Hepatocyte (in vitro differentiated cells): ENCODE measurements at regions not wholly inside any gene's neighbourhood (a gene's known extent, or its start where the extent isn't known, plus 50 kb on each side); places are given as distances from the start of the nearest gene placed in this dataset.

ENCODE experiments used
- CTCF ChIP-seq: fragments of 200-600 bp; sonication (generic); IDR thresholded peaks from 2 replicates; pipeline ENCODE4 v1.5.1; 2016; ENCODE audit warnings: antibody characterized with exemption, mild to moderate bottlenecking; ENCODE audit not compliant: poor library complexity
- EZH2 ChIP-seq: fragments of 200-600 bp; sonication (generic); IDR thresholded peaks from 2 replicates; pipeline ENCODE4 v1.6.1; 2016; ENCODE audit warnings: antibody characterized with exemption, mild to moderate bottlenecking, borderline replicate concordance
- EZH2phosphoT487 ChIP-seq: fragments of 200-600 bp; sonication (generic); IDR thresholded peaks from one replicate; pipeline ENCODE4 v1.6.1; 2018; ENCODE audit warnings: antibody characterized with exemption, mild to moderate bottlenecking, low read depth, moderate library complexity; ENCODE audit not compliant: unreplicated experiment, severe bottlenecking

DNA sequence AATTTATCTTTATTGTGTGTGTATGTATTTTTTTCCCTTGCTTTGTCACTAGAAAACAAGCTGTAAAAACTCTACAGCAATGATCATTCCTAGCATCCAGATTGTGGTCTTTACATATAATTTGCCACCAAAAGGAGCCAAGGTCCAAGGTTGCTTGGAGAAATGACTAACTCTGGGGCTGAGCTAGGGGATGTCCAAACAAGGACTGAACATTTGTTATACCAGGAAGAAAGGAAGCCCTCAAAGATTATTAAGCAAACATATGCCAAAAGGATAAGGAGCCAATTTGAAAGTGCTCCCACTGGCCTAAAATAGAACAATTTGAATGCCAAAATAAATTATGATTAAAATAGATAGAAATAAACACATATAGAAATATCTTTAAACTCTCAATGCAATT lies 293.3 kb downstream of the ZIC1 start:
- TF ChIP-seq CTCF, result no peak
- no peak for TF ChIP-seq EZH2phosphoT487
- no peak for TF ChIP-seq EZH2
